Left lung (tissue), 4 donors: ENCODE measurements at regions not wholly inside any gene's neighbourhood (a gene's known extent, or its start where the extent isn't known, plus 50 kb on each side); places are given as distances from the start of the nearest gene placed in this dataset.

Source experiments
- ATAC-seq: fragments of 200-7000 bp; cut with Tn5 transposase; one replicate; pipeline ENCODE4 v1.9.1; 2020; ENCODE audit warnings: moderate library complexity
- DNase-seq, 4 donors: peaks; one replicate each; pipeline ENCODE4 v3.0.0-alpha.2; 2013 to 2020
- H3K27ac ChIP-seq, 2 donors: fragments of 200-600 bp; sonication (generic) in 1 of 2; one replicate each; pipeline versions ENCODE4 v1.5.0 to v1.8.0; 2020 to 2021
- H3K27me3 ChIP-seq, 2 donors: fragments of 200-600 bp; sonication (generic) in 1 of 2; one replicate each; pipeline versions ENCODE4 v1.5.0 to v1.8.0; 2020 to 2021
- H3K36me3 ChIP-seq, 2 donors: fragments of 200-600 bp; sonication (generic) in 1 of 2; one replicate each; pipeline versions ENCODE4 v1.5.0 to v1.8.0; 2020 to 2021
- H3K4me1 ChIP-seq, 2 donors: fragments of 200-600 bp; one replicate each; pipeline ENCODE4 v1.8.0; 2021
- H3K4me3 ChIP-seq, 2 donors: fragments of 200-600 bp; sonication (generic) in 1 of 2; one replicate each; pipeline versions ENCODE4 v1.5.0 to v1.8.0; 2020 to 2021; ENCODE audit warnings: mild to moderate bottlenecking in 1 of 2
- H3K9me3 ChIP-seq, 2 donors: fragments of 200-600 bp; sonication (generic) in 1 of 2; one replicate each; pipeline versions ENCODE4 v1.5.0 to v1.8.0; 2020 to 2021
- intact Hi-C, 2 donors: fragments of 100-400 bp; cut with DNase I; formaldehyde crosslinking; loops; one replicate each; pipeline versions ENCODE4 v1.11.2 to v1.14.2; 2022
- TF ChIP-seq, protein P1 (sequence below), 2 donors: fragments of 200-600 bp; sonication (generic) in 1 of 2; IDR thresholded peaks; one replicate each; pipeline versions ENCODE4 v1.5.0 to v1.8.0; 2021; ENCODE audit warnings: antibody characterized with exemption in 2 of 2
- donor health status: DM: no; HTN: yes; CAD: no.
- donor health status: DM: no; HTN: no; CAD: no.

DNA sequence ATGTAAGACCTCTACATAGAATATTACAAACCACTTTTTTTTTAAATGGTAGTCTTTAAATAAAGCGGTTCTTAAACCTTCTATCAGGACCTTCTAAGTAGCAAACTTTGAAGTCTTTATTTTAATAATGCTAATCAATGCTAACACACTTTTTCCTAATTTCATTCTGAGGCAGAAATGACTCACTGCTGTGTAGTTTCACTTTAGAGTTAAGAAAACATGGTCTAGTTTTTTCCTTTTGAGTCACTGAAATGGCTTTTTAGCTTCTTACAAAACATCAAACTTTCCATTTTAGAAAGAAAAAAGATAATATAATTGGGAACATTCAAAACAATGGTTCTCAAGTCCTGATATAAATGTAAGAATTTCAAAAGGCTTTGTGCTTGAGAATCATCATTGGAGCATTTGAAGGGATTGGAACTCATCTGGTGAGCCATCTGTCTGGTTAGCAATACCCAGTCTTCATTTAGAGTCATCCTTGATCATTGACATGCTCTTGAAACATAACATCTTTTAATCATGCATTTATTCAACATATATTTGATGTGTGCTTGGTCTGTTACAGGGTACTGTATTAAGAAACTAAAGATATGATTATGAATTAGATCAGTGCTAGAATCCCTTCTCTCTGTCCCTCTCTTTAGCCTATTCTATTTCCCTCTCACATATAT lies 258.3 kb upstream of the MON1B start:
- intact Hi-C loops = no loop called here
- DNase-seq (no peak), ATAC-seq (no peak)

DNA sequence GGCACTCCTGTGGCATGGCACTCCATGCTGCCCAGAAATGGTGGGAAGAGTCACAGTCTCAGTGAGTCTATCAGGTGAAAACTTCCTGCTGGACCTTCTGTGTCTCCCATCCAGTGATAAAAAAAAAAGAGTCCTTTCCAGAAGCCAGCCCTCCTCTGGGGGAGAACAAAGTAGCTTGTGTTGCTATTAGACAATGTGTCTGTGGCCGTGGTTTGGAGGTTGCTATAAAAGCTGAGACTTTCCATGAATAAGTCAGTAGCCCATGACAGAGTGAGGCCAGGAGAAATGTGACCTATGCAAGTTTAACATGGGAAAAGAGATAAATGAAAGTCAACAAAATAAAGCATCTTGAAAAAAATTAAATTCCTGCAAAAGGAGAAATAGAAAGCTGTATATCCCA lies 250.7 kb upstream of the MON1B start:
- no peak for ATAC-seq
- intact Hi-C loops = no loop called here
- Histone ChIP-seq H3K27me3 (no peaks in the 10 kb centered on the region), H3K4me1 (no peaks in the 10 kb centered on the region), H3K4me3 (no peak overlapping the region), H3K36me3 (no peaks in the 10 kb centered on the region), H3K27ac (no peak overlapping the region), H3K9me3 (no peaks in the 10 kb centered on the region)
- TF ChIP-seq, protein P1, sequence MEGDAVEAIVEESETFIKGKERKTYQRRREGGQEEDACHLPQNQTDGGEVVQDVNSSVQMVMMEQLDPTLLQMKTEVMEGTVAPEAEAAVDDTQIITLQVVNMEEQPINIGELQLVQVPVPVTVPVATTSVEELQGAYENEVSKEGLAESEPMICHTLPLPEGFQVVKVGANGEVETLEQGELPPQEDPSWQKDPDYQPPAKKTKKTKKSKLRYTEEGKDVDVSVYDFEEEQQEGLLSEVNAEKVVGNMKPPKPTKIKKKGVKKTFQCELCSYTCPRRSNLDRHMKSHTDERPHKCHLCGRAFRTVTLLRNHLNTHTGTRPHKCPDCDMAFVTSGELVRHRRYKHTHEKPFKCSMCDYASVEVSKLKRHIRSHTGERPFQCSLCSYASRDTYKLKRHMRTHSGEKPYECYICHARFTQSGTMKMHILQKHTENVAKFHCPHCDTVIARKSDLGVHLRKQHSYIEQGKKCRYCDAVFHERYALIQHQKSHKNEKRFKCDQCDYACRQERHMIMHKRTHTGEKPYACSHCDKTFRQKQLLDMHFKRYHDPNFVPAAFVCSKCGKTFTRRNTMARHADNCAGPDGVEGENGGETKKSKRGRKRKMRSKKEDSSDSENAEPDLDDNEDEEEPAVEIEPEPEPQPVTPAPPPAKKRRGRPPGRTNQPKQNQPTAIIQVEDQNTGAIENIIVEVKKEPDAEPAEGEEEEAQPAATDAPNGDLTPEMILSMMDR (IDR thresholded peaks at IDR 0.05) = no peak
- DNase-seq = no peak

More for the DNA sequence above, 258.3 kb upstream of the MON1B start:
- no peak overlapping the region for H3K27ac ChIP-seq
- TF ChIP-seq, protein P1 (IDR thresholded peaks at IDR 0.05) = no peak
- no peaks in the 10 kb centered on the region for H3K36me3 ChIP-seq
- H3K4me3 ChIP-seq = no peak overlapping the region
- no peaks in the 10 kb centered on the region for H3K27me3 ChIP-seq
- H3K4me1 ChIP-seq = no peaks in the 10 kb centered on the region
- H3K9me3 ChIP-seq = no peaks in the 10 kb centered on the region

DNA sequence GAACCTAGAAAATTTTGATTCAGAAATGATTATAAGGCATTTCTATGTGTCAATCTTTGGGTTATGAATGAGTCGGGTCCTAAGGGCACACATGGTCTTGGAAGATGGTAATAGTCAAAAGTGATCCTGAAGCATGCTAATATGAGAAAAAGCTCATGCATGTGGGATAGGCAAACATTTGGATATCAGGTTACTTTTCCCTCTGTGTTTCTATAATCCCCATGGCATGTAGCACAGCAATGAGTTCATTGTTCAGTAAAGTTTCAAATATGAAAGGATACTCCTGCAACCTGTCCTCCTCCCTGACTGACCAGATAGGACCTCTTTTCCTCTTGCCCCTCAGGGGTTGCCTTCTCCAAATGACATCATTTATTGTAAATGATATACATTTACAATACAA lies 249.9 kb upstream of the MON1B start:
- H3K36me3 ChIP-seq = no peaks in the 10 kb centered on the region
- ATAC-seq (no peak), DNase-seq (no peak)
- no peaks in the 10 kb centered on the region for H3K9me3 ChIP-seq
- TF ChIP-seq, protein P1 (IDR thresholded peaks at IDR 0.05) = no peak
- H3K27ac ChIP-seq = no peak overlapping the region
- intact Hi-C loops = no loop called here
- H3K4me1 ChIP-seq = no peaks in the 10 kb centered on the region
- H3K27me3 ChIP-seq = no peaks in the 10 kb centered on the region
- no peak overlapping the region for H3K4me3 ChIP-seq

DNA sequence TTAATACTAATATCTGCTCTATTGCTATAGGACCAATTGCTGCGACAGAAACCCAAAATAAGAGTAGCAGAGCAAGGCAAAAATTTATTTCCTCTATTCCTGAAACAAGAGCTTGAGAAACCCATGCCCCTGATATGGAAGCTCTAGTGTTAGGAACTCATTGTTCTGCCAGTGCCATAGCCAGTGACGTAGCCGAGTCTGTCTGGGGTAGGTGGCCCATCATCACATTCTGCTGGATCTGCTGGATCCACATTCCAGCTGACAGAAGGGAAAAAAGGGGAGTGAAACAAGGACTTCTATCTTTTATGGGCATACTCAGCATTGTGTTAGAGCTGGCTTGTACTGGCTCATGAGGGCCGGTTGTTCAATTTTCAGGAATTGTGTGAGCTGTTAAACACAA lies 248.9 kb upstream of the MON1B start:
- no peak overlapping the region for H3K27ac ChIP-seq
- H3K36me3 ChIP-seq = no peaks in the 10 kb centered on the region
- DNase-seq = no peak
- H3K27me3 ChIP-seq = no peaks in the 10 kb centered on the region
- H3K4me3 ChIP-seq = no peak overlapping the region
- no peak for ATAC-seq
- TF ChIP-seq, protein P1 (IDR thresholded peaks at IDR 0.05) = no peak
- intact Hi-C loops = no loop called here
- H3K9me3 ChIP-seq = no peaks in the 10 kb centered on the region
- no peaks in the 10 kb centered on the region for H3K4me1 ChIP-seq

DNA sequence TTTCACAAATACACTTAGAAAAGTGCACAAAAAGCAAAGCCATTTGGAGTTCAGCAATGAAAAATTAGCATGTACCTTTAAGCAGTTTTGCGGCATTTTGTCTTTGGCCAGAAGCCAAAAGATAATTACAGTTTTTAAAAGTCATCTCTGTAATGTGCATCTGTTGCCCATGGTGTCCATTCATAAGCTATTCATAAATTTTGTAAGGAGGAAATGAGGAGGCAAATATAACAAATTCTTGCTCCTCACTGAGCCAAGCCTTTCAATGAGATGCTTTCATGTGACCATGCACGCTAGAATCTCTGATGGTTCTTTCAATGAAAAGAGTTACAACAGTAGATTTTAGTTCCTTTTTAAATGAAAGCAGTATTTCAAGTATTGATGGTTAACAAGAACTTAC lies 247.1 kb upstream of the MON1B start:
- ATAC-seq = no peak
- intact Hi-C loops = no loop called here
- TF ChIP-seq, protein P1 (IDR thresholded peaks at IDR 0.05) = no peak
- DNase-seq = no peak
- Histone ChIP-seq H3K27me3 (no peaks in the 10 kb centered on the region), H3K9me3 (no peaks in the 10 kb centered on the region), H3K4me3 (no peak overlapping the region), H3K27ac (no peak overlapping the region), H3K4me1 (no peaks in the 10 kb centered on the region), H3K36me3 (no peaks in the 10 kb centered on the region)
